ENCODE measurements at regions not wholly inside any gene's neighbourhood (a gene's known extent, or its start where the extent isn't known, plus 50 kb on each side); places are given as distances from the start of the nearest gene placed in this dataset.

DNA sequence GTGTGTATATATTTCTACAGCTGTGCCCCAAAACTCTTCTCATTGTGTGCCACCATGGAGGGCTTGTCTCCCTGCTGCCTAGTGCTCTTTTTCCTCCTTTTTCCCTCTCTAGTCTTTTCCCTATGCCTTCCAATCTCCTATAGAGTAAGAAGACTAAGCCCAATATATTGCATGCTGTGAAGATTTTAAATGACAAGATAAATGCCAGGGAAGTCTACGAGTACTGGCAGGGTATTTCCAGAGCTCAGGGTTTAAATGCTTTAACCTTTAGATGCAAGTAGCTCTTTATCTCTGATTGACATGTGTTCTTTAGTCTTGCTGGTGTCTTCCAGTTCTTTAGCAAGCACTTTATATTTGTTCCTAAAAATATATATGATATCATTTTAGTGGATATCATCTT lies 200.7 kb downstream of the SLITRK1 start:
- dilution Hi-C loops (cut with MboI; ENCODE audit: extremely low pct_ligation_motif_present, low sequenced_read_pairs) = no loop called here
- Histone ChIP-seq H3K9me1 (replicated peaks; ENCODE audit: control insufficient read depth, extremely low read depth, insufficient read depth, low read length) (no peaks in the 10 kb centered on the region), H3K27ac (ENCODE audit: insufficient read depth, low read depth, low read length) (no peak overlapping the region), H3K9me3 (replicated peaks; ENCODE audit: control insufficient read depth, insufficient read depth, low read length) (peaks cover 4% of the 10 kb centered on the region), H3K4me3 (replicated peaks in 1 of 3; ENCODE audit: insufficient read depth in 1 of 3, low read depth in 1 of 3, low read length in 3 of 3) (no peak overlapping the region), H2AFZ (ENCODE audit: low read depth, low read length) (no peak overlapping the region), H3K4me2 (ENCODE audit: insufficient read depth, low read length) (no peak overlapping the region), H3K27me3 (ENCODE audit: control insufficient read depth in 2 of 2, insufficient read depth in 2 of 2, low read length in 2 of 2) (no peaks in the 10 kb centered on the region), H3K4me1 (ENCODE audit: control insufficient read depth, extremely low read depth, insufficient read depth, low read length) (no peaks in the 10 kb centered on the region), H3K79me2 (ENCODE audit: control insufficient read depth, insufficient read depth, low read length) (no peaks in the 10 kb centered on the region), H3K36me3 (ENCODE audit: control insufficient read depth in 2 of 2, extremely low read depth in 1 of 2, insufficient read depth in 2 of 2, low read length in 2 of 2) (no peaks in the 10 kb centered on the region), H4K20me1 (replicated peaks; ENCODE audit: control insufficient read depth, extremely low read depth, insufficient read depth, low read length) (no peaks in the 10 kb centered on the region), H3K9ac (replicated peaks; ENCODE audit: extremely low read depth, insufficient read depth, low read length) (no peak overlapping the region)
- intact Hi-C loops (cut with micrococcal nuclease) = no loop called here
- FAIRE-seq = no peak
- ChIA-PET POLR2A (no interaction called here), CTCF (no interaction called here)
- DNase-seq (ENCODE audit: low read depth, low spot score) = no peak
- BruUV-seq (replicated peaks) = no TSS peak
- TF ChIP-seq, protein P1, sequence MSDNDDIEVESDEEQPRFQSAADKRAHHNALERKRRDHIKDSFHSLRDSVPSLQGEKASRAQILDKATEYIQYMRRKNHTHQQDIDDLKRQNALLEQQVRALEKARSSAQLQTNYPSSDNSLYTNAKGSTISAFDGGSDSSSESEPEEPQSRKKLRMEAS (IDR thresholded peaks at IDR 0.05; ENCODE audit: insufficient read depth, insufficient read length) = no peak
- TF ChIP-seq GATA2 (IDR thresholded peaks at IDR 0.05; ENCODE audit: insufficient read depth, insufficient read length, low read depth, low read length) (no peak), MYC (IDR thresholded peaks at IDR 0.05; ENCODE audit: low read depth, low read length) (no peak), EZH2 (IDR thresholded peaks at IDR 0.05; ENCODE audit: borderline replicate concordance, low read depth, low read length, severe bottlenecking) (no peak), CTCF (IDR thresholded peaks at IDR 0.05; ENCODE audit: extremely low read depth in 1 of 2, insufficient read depth in 1 of 2, low read depth in 1 of 2, low read length in 2 of 2) (no peak), POLR2AphosphoS5 (IDR thresholded peaks at IDR 0.05; ENCODE audit: insufficient read depth, low read depth, low read length) (no peak), FOS (IDR thresholded peaks at IDR 0.05; ENCODE audit: borderline replicate concordance, insufficient read depth, low read length) (no peak), POLR2A (IDR thresholded peaks at IDR 0.05; ENCODE audit: low read depth, low read length) (no peak), JUN (IDR thresholded peaks at IDR 0.05; ENCODE audit: borderline replicate concordance, insufficient read depth, insufficient read length, low read depth) (no peak)

All from endothelial cell of umbilical vein (primary cell).